GM12872 (cell line): ENCODE measurements at regions not wholly inside any gene's neighbourhood (a gene's known extent, or its start where the extent isn't known, plus 50 kb on each side); places are given as distances from the start of the nearest gene placed in this dataset.

Source experiments
- CTCF ChIP-seq: IDR thresholded peaks from 3 replicates; pipeline ENCODE4 v1.5.1; 2011; ENCODE audit warnings: low read depth, mild to moderate bottlenecking, low read length, moderate library complexity; ENCODE audit not compliant: insufficient read depth

DNA sequence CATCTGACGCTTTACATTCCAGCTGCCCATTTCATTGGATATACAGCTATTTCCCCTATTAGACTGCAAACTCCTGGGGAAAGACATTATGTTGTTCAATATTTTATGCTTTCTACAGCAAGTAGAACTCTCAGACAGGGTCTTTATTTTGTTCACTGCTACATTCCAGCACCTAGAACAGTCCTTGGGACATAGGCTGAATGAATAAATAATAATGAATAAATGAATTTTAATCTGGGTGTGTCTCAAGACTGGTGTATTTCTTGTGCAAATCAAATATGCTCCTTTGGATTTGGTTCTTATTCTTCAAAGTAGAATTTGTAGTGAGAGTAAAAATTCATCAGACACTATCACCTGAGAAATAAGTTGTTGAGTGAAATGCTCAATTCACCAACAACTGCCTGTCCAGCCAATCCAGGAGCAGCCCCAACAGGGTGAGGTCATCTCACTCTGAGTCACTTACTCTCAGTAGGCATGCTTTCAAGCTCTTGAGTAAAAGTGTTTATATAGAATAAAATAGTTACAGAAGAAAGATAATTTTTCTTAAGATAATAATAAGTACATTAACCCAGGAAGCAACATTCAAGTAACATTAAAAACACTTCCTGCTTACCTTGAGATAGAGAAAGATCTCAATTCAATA lies 287.5 kb upstream of the NPVF start:
- TF ChIP-seq CTCF = no peak

- no peak for TF ChIP-seq CTCF
Observed at GRCh38 chr7:25517906-25518305, 289.6 kb upstream of the NPVF start.

DNA sequence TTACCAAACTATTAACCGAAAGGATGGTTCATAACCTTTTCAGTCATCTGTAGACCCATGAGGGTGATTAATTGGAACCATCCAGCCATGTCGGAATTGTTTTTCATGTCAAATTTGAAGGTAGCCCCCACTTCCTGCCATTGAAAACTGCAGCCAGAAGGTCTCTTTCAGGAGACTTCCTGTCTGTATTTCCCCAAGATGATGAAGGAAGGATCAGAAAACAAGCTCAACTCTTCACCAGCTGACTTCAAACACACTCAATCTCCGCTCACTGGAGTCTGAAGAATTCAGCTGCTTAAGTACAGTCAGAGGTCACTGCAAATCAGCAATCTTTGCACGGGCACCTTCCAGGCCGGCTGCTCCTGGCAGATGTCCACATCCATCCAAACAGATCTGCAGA lies 291.7 kb upstream of the NPVF start:
- no peak for TF ChIP-seq CTCF

GRCh38 chr7:25520516-25520915 lies 292.2 kb upstream of the NPVF start:
- no peak for TF ChIP-seq CTCF

DNA sequence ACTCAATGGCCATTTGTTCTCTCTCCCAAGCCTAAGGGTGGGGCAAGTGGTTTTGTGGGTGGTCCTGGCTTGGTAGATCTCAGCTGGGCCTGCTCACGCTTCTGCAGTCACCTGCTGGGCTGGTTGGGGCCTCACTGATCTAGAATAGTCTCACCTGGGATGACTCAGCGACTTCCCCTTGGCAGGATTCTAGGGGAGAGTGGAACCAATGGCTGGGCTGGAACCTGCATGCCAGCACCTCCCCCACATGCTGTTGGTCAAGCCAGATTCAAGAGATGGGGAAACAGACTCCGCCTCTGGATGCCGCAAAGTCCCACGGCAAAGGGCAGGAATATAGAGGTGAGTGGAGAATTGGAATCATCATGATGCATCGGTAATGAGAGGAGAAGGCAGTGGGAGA lies 292.9 kb upstream of the NPVF start:
- TF ChIP-seq CTCF = no peak

GRCh38 chr7:25522727-25523126 lies 294.4 kb upstream of the NPVF start:
- TF ChIP-seq CTCF = no peak

DNA sequence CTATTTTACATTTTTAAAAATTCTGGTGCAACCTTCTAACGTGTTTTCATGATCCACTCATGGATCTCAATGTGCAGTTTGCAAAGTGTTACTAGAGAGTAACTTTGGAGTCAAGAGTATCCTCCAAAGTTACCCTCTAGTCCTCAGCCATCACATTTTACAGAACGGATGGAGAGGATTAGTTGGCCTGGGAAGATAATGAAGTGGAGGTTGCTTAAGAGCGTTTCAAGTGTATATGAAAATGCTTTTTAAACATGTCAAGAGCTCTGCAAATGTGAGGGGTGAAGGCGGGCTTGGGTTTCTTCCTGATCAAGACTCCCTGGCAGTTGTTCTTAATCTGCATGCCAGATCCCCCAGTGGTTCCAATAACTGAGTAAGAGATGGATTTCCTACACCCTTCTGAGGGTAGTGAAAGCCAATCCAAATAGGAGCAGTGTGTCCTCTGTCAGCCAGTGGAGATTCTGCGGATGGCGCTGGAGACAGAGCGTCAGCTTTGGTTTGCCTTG lies 299.4 kb upstream of the NPVF start:
- TF ChIP-seq CTCF = no peak
